Choroid plexus epithelial cell (primary cell): ENCODE measurements at regions not wholly inside any gene's neighbourhood (a gene's known extent, or its start where the extent isn't known, plus 50 kb on each side); places are given as distances from the start of the nearest gene placed in this dataset.
A peak's percentile ranks its signal among the peaks of the same experiment; 100 is the strongest.

Source experiments
- DNase-seq: peaks from one replicate; pipeline ENCODE4 v3.0.0-alpha.2; 2010; ENCODE audit warnings: low read depth
- H3K4me3 ChIP-seq: 2 replicates; pipeline ENCODE4 v1.5.1; 2011; ENCODE audit warnings: low read depth, mild to moderate bottlenecking, control low read depth, low read length, moderate library complexity
- TF ChIP-seq, protein P1 (sequence below): conservative IDR thresholded peaks from 2 replicates; pipeline ENCODE4 v1.5.1; 2011; ENCODE audit warnings: low read depth, mild to moderate bottlenecking, control low read depth, inconsistent platforms, low read length, moderate library complexity

DNA sequence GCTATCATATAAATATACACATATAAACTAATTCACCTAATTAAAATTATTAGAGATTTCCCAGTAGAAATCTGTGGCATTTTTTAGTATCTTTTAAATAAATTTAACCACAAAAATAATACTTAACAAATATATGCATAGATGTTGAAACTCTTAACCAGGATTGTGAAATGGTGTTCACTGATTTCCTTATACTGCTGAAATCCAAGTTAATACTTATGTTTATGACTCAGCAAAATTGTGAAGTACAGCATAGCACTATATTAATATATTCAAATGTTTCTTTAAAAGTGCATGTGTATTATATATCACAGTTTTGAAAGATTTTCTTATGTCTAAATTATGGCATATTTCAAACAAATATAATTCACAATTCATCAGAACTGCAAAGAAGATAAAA, 328.2 kb upstream of the MANEA start:
- TF ChIP-seq, protein P1, sequence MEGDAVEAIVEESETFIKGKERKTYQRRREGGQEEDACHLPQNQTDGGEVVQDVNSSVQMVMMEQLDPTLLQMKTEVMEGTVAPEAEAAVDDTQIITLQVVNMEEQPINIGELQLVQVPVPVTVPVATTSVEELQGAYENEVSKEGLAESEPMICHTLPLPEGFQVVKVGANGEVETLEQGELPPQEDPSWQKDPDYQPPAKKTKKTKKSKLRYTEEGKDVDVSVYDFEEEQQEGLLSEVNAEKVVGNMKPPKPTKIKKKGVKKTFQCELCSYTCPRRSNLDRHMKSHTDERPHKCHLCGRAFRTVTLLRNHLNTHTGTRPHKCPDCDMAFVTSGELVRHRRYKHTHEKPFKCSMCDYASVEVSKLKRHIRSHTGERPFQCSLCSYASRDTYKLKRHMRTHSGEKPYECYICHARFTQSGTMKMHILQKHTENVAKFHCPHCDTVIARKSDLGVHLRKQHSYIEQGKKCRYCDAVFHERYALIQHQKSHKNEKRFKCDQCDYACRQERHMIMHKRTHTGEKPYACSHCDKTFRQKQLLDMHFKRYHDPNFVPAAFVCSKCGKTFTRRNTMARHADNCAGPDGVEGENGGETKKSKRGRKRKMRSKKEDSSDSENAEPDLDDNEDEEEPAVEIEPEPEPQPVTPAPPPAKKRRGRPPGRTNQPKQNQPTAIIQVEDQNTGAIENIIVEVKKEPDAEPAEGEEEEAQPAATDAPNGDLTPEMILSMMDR = no peak
- H3K4me3 ChIP-seq = no peak overlapping the region
- DNase-seq = peak; percentile 87

DNA sequence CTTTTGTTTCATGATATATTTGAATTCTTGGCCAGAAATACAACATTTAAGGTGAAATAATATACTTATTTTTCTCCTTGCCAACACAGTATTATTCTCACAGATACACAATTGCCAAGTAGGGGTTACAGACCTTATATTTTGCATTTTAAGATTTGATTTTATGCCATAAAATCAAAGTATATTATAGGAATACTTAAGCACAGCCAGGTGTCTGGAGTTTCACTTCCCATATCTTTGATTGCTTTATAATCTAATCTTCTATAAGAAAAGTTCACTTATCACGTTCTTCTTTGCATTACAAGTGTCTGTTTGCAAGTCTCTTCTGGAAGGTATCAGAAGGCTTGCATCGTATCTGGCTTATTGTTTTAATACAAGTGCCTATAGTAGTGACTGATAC, 327.7 kb upstream of the MANEA start:
- no peak for DNase-seq
- TF ChIP-seq, protein P1 = no peak
- H3K4me3 ChIP-seq = no peak overlapping the region

DNA sequence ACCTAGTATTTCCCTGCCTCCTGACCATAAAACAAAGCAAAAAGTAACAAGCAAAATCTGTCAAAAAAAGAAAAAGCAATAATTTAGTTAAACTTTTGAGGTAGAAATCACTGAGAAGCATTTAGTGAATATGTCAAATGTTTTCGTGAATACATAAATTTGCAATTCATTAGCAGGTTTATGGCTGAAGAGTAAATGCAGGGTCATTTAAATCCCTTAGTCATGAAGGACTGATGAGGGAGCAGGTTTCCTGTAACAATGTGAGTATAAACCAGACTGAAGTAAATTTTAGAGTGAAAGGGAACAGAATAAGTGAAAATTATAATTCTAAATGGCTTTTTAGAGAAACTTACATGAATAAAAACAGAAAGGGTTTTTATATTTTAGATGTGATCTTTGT, 313.5 kb upstream of the MANEA start:
- no peak for DNase-seq
- TF ChIP-seq, protein P1 = no peak
- no peak overlapping the region for H3K4me3 ChIP-seq

DNA sequence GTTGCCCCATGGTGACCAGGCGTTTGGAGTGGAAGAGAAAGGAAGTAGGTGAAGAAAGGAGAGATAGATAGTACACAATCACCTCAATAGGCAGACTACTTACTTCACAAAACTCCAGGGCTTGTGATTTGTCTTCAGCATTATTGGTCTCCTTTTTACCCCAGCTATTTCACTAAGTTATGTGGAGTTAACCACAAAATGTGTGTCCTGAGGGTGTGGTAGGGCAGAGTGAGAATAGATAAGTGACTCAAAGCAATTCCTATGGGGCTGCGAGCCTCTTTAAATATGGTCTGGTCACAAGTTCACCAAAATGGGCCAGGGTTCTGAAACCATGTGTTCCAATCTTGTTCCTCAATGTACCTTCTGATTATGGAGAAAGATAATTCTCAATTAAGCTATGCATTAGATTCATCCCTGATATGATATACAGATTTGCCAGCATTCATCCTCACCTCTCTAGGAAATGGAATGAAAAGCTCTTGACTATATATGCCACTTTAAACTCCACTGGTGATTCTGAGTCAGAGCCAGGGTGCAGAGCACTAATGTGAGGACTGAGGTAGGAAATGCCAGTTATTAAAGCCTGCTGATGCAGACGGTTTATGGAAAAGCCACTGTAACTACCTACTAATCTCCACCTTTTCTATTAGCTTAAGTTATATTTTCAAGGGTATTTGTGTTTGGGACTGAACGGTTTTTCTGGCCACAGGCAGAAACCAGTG, 310.6 kb upstream of the MANEA start:
- TF ChIP-seq, protein P1 = no peak
- peak; percentile 34 for DNase-seq
- H3K4me3 ChIP-seq = no peak overlapping the region

DNA sequence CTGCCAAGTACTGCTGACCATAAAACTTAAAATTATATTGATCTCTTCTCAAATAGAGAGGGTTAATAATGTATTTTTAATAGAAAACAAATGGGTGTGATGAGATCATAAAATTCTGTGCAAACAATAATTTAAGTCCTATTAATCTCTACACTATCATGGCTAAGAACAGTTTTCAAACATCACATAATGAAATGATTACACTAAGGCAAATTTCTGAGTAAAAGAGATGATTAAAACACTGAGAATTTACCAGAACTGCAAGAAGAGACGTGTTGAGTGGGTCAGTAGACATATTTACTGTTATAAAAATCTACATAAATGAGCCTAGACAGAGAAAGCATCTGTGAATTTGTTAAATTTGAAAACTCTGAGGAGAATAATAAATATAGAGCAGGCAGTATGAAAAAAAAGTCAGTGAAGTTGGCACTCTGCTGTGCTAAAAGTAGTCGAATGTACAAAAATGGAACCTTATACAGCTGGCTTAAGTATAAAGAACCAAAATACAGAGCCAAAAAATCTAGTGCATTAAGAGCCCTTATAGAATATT, 302.6 kb upstream of the MANEA start:
- H3K4me3 ChIP-seq = no peak overlapping the region
- DNase-seq = no peak
- TF ChIP-seq, protein P1 = no peak

DNA sequence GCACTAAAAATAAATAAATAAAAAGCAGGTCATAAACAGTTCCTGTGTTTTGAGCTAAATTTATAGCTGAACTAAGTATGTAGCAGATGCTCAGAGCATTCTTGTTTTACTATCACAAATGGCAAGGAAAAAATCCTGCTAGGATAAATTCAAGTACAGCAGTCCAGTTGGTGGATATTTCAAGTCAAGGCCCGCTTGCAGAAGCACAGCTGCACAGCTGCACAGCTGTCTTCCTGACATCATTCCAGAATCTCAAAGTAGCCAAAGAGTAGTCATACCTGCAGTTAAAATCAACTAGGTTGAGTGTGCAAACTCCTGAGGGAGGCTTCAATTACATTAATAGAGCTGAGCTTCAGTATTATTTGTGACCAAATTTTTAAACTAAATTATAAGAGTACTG, 297.7 kb upstream of the MANEA start:
- DNase-seq = no peak
- no peak overlapping the region for H3K4me3 ChIP-seq
- TF ChIP-seq, protein P1 = no peak
